ENCODE measurements at regions not wholly inside any gene's neighbourhood (a gene's known extent, or its start where the extent isn't known, plus 50 kb on each side); places are given as distances from the start of the nearest gene placed in this dataset.

- H3K4me1 ChIP-seq (ENCODE audit: control insufficient read depth, insufficient read depth, low read length, unreplicated experiment), result peaks cover 33% of the 10 kb centered on the region
- peak overlapping the region; percentile 30 for H3K4me3 ChIP-seq (ENCODE audit: low read depth, low read length)
- peak overlapping the region; percentile 96 for H3K27ac ChIP-seq (ENCODE audit: low read depth, low read length)
These were observed 51.0 kb upstream of the ENPP6 start for GRCh38 chr4:184268584-184269160.

GRCh38 chr4:184267673-184268583 is 50.3 kb upstream of the ENPP6 start:
- H3K4me3 ChIP-seq (ENCODE audit: low read depth, low read length), result peak overlapping the region; percentile 56
- peaks cover 40% of the 10 kb centered on the region for H3K4me1 ChIP-seq (ENCODE audit: control insufficient read depth, insufficient read depth, low read length, unreplicated experiment)
- H2AFZ ChIP-seq (ENCODE audit: low read length, unreplicated experiment), result peak overlapping the region; percentile 61
- no peaks in the 10 kb centered on the region for H3K27me3 ChIP-seq (ENCODE audit: insufficient read depth, low read length)
- no peaks in the 10 kb centered on the region for H3K79me2 ChIP-seq (ENCODE audit: control insufficient read depth, insufficient read depth, low read length, unreplicated experiment)
- no peaks in the 10 kb centered on the region for H3K36me3 ChIP-seq (ENCODE audit: insufficient read depth, low read length)
- H3K27ac ChIP-seq (ENCODE audit: low read depth, low read length), result peak overlapping the region; percentile 96

More at GRCh38 chr4:184268584-184269160, 51.0 kb upstream of the ENPP6 start:
- H3K27me3 ChIP-seq (ENCODE audit: insufficient read depth, low read length), result no peaks in the 10 kb centered on the region
- no peaks in the 10 kb centered on the region for H3K79me2 ChIP-seq (ENCODE audit: control insufficient read depth, insufficient read depth, low read length, unreplicated experiment)
- no peaks in the 10 kb centered on the region for H3K36me3 ChIP-seq (ENCODE audit: insufficient read depth, low read length)
- H2AFZ ChIP-seq (ENCODE audit: low read length, unreplicated experiment), result peak overlapping the region; percentile 15

Measured in ACC112 (cell line).